ENCODE measurements at regions not wholly inside any gene's neighbourhood (a gene's known extent, or its start where the extent isn't known, plus 50 kb on each side); places are given as distances from the start of the nearest gene placed in this dataset.
A peak's percentile ranks its signal among the peaks of the same experiment; 100 is the strongest.

- TF ChIP-seq, protein P1, sequence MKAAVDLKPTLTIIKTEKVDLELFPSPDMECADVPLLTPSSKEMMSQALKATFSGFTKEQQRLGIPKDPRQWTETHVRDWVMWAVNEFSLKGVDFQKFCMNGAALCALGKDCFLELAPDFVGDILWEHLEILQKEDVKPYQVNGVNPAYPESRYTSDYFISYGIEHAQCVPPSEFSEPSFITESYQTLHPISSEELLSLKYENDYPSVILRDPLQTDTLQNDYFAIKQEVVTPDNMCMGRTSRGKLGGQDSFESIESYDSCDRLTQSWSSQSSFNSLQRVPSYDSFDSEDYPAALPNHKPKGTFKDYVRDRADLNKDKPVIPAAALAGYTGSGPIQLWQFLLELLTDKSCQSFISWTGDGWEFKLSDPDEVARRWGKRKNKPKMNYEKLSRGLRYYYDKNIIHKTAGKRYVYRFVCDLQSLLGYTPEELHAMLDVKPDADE (conservative IDR thresholded peaks at IDR 0.05; ENCODE audit: control insufficient read depth, low read depth, low read length), result no peak
- TF ChIP-seq ARNT (IDR thresholded peaks at IDR 0.05) (no peak), JUND (IDR thresholded peaks at IDR 0.05; ENCODE audit: borderline replicate concordance, low read depth, low read length) (peak; percentile 93), JUND (tag; IDR thresholded peaks at IDR 0.05; ENCODE audit: borderline replicate concordance, low read depth, low read length) (peak; percentile 75; the same call in 1 of the 3 replicates), CBFA2T3 (IDR thresholded peaks at IDR 0.05) (peak; percentile 57), HNRNPLL (IDR thresholded peaks at IDR 0.05; ENCODE audit: low read depth, low read length, poor library complexity, severe bottlenecking) (no peak), SNRNP70 (optimal IDR thresholded peaks at IDR 0.05; ENCODE audit: low read depth, low read length) (no peak), ZSCAN29 (IDR thresholded peaks at IDR 0.05) (no peak), POLR3G (IDR thresholded peaks at IDR 0.05; ENCODE audit: extremely low read depth, insufficient read length, insufficient replicate concordance) (no peak), GATAD2B (IDR thresholded peaks at IDR 0.05; ENCODE audit: borderline replicate concordance) (peak; percentile 34; the same call in 1 of the 2 replicates), ZNF785 (CRISPR knock-in tag; IDR thresholded peaks at IDR 0.05) (no peak), KLF1 (tag; IDR thresholded peaks at IDR 0.05) (no peak), MTA2 (IDR thresholded peaks at IDR 0.05; ENCODE audit: low read depth) (no peak), TAL1 (IDR thresholded peaks at IDR 0.05) (no peak), ZNF253 (CRISPR knock-in tag; conservative IDR thresholded peaks at IDR 0.05) (no peak), GATAD2A (IDR thresholded peaks at IDR 0.05) (no peak), MCM5 (IDR thresholded peaks at IDR 0.05; ENCODE audit: low read depth) (no peak), SMARCC2 (IDR thresholded peaks at IDR 0.05; ENCODE audit: low read depth) (0 out of 2 replicates have a peak, but pooled peaks have one; percentile 80), ZNF584 (CRISPR knock-in tag; IDR thresholded peaks at IDR 0.05; ENCODE audit: low read depth) (peak; percentile 35; the same call in 1 of the 2 replicates), ZNF444 (CRISPR knock-in tag; IDR thresholded peaks at IDR 0.05) (no peak), ZBTB11 (CRISPR knock-in tag; IDR thresholded peaks at IDR 0.05) (0 out of 6 replicates have a peak, but pooled peaks of 1 of the 3 experiments have one; percentile 14)
- TF ChIP-seq, protein P2, sequence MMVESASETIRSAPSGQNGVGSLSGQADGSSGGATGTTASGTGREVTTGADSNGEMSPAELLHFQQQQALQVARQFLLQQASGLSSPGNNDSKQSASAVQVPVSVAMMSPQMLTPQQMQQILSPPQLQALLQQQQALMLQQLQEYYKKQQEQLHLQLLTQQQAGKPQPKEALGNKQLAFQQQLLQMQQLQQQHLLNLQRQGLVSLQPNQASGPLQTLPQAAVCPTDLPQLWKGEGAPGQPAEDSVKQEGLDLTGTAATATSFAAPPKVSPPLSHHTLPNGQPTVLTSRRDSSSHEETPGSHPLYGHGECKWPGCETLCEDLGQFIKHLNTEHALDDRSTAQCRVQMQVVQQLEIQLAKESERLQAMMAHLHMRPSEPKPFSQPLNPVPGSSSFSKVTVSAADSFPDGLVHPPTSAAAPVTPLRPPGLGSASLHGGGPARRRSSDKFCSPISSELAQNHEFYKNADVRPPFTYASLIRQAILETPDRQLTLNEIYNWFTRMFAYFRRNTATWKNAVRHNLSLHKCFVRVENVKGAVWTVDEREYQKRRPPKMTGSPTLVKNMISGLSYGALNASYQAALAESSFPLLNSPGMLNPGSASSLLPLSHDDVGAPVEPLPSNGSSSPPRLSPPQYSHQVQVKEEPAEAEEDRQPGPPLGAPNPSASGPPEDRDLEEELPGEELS (CRISPR knock-in tag; IDR thresholded peaks at IDR 0.05; ENCODE audit: borderline replicate concordance), result no peak
- TF ChIP-seq, protein P3, sequence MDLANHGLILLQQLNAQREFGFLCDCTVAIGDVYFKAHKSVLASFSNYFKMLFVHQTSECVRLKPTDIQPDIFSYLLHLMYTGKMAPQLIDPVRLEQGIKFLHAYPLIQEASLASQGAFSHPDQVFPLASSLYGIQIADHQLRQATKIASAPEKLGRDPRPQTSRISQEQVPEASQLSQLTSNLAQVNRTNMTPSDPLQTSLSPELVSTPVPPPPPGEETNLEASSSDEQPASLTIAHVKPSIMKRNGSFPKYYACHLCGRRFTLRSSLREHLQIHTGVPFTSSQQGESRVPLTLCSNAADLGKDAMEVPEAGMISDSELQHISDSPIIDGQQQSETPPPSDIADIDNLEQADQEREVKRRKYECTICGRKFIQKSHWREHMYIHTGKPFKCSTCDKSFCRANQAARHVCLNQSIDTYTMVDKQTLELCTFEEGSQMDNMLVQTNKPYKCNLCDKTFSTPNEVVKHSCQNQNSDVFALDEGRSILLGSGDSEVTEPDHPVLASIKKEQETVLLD (IDR thresholded peaks at IDR 0.05), result no peak
These were observed 58.6 kb upstream of the DCTD start (continued) for GRCh38 chr4:182975806-182976205.

Measured in K562 (cell line).